Prostate gland (tissue), 2 donors: ENCODE measurements at regions not wholly inside any gene's neighbourhood (a gene's known extent, or its start where the extent isn't known, plus 50 kb on each side); places are given as distances from the start of the nearest gene placed in this dataset.

ENCODE experiments used
- POLR2A ChIP-seq: fragments of 450-650 bp; IDR thresholded peaks from one replicate; pipeline ENCODE4 v1.6.1; 2016; ENCODE audit warnings: antibody characterized with exemption, mild to moderate bottlenecking
- TF ChIP-seq, protein P1 (sequence below), 4 experiments: fragments of 200-600 bp in 2 of 4; fragments of 450-650 bp in 2 of 4; sonication (generic) in 2 of 4; IDR thresholded peaks; 1 replicate in 3 of 4; 2 replicates in 1 of 4; pipeline ENCODE4 v1.5.1; 2016 to 2019; ENCODE audit warnings: antibody characterized with exemption in 4 of 4, mild to moderate bottlenecking in 2 of 4, moderate library complexity in 2 of 4

DNA sequence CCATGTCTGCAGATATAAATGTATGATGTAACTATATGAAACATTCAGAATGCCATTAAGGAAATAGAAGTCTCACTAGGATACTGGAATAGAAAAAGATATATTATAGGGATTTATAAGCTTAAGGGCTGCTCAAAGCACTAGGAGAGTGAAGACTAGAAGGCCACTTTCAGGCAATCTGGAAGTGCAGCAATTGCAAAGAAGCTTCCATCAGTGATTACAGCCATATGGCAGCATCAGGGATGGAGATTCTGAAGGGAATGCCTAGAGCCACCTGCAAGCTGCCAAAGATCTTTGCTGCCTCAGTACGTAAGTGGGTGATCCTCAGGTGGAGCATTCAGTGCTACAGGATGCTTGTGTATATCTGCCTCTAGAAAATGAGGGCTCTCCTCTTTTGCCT is 796.2 kb upstream of the EPHA7 start:
- TF ChIP-seq, protein P1, sequence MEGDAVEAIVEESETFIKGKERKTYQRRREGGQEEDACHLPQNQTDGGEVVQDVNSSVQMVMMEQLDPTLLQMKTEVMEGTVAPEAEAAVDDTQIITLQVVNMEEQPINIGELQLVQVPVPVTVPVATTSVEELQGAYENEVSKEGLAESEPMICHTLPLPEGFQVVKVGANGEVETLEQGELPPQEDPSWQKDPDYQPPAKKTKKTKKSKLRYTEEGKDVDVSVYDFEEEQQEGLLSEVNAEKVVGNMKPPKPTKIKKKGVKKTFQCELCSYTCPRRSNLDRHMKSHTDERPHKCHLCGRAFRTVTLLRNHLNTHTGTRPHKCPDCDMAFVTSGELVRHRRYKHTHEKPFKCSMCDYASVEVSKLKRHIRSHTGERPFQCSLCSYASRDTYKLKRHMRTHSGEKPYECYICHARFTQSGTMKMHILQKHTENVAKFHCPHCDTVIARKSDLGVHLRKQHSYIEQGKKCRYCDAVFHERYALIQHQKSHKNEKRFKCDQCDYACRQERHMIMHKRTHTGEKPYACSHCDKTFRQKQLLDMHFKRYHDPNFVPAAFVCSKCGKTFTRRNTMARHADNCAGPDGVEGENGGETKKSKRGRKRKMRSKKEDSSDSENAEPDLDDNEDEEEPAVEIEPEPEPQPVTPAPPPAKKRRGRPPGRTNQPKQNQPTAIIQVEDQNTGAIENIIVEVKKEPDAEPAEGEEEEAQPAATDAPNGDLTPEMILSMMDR (IDR thresholded peaks at IDR 0.05) = no peak
- TF ChIP-seq POLR2A = no peak
